ENCODE measurements at regions not wholly inside any gene's neighbourhood (a gene's known extent, or its start where the extent isn't known, plus 50 kb on each side); places are given as distances from the start of the nearest gene placed in this dataset.

GRCh38 chr9:120289990-120290975 is 289.7 kb downstream of the CDK5RAP2 start:
- peak; percentile 28 for DNase-seq

- no peak for DNase-seq
These were observed 290.9 kb downstream of the CDK5RAP2 start for GRCh38 chr9:120289098-120289497.

GRCh38 chr9:120286530-120286929 is 293.4 kb downstream of the CDK5RAP2 start:
- no peak for DNase-seq

GRCh38 chr9:120284821-120285220 is 295.1 kb downstream of the CDK5RAP2 start:
- DNase-seq: no peak

- DNase-seq: no peak
These were observed 298.3 kb downstream of the CDK5RAP2 start for GRCh38 chr9:120281665-120282064.

- no peak for DNase-seq
These were observed 312.0 kb downstream of the CDK5RAP2 start for GRCh38 chr9:120267929-120268328.

GRCh38 chr9:120265791-120266190 is 314.2 kb downstream of the CDK5RAP2 start:
- no peak for DNase-seq

- DNase-seq: no peak
These were observed 315.4 kb downstream of the CDK5RAP2 start for GRCh38 chr9:120264528-120264927.

GRCh38 chr9:120263836-120264235 is 316.1 kb downstream of the CDK5RAP2 start:
- no peak for DNase-seq

GRCh38 chr9:120261419-120261818 is 318.5 kb downstream of the CDK5RAP2 start:
- no peak for DNase-seq

- no peak for DNase-seq
These were observed 320.9 kb downstream of the CDK5RAP2 start for GRCh38 chr9:120259100-120259499.

GRCh38 chr9:120258096-120258495 is 321.9 kb downstream of the CDK5RAP2 start:
- no peak for DNase-seq

GRCh38 chr9:120257483-120257882 is 322.5 kb downstream of the CDK5RAP2 start:
- DNase-seq: no peak

GRCh38 chr9:120256146-120256545 is 323.8 kb downstream of the CDK5RAP2 start:
- no peak for DNase-seq

GRCh38 chr9:120252248-120252647 is 327.7 kb downstream of the CDK5RAP2 start:
- no peak for DNase-seq

- no peak for DNase-seq
These were observed 337.7 kb downstream of the CDK5RAP2 start for GRCh38 chr9:120242116-120242811.

- DNase-seq: no peak
These were observed 343.4 kb downstream of the CDK5RAP2 start for GRCh38 chr9:120236596-120236995.

- DNase-seq: no peak
These were observed 344.9 kb downstream of the CDK5RAP2 start for GRCh38 chr9:120235081-120235480.

- DNase-seq: no peak
These were observed 349.7 kb downstream of the CDK5RAP2 start for GRCh38 chr9:120230227-120230626.

- no peak for DNase-seq
These were observed 358.1 kb downstream of the CDK5RAP2 start for GRCh38 chr9:120221844-120222243.

GRCh38 chr9:120214332-120214731 is 365.6 kb downstream of the CDK5RAP2 start:
- no peak for DNase-seq

GRCh38 chr9:120212853-120213200 is 367.1 kb downstream of the CDK5RAP2 start:
- DNase-seq: no peak

GRCh38 chr9:120212153-120212852 is 367.7 kb downstream of the CDK5RAP2 start:
- no peak for DNase-seq
